ENCODE measurements at regions not wholly inside any gene's neighbourhood (a gene's known extent, or its start where the extent isn't known, plus 50 kb on each side); places are given as distances from the start of the nearest gene placed in this dataset.

- TF ChIP-seq ZNF114 (CRISPR knock-in tag; IDR thresholded peaks at IDR 0.05) (no peak), ETS1 (IDR thresholded peaks at IDR 0.05) (no peak), ZNF331 (CRISPR knock-in tag; IDR thresholded peaks at IDR 0.05; ENCODE audit: low read depth) (no peak), CREB1 (CRISPR knock-in tag; IDR thresholded peaks at IDR 0.05; ENCODE audit: low read depth) (no peak), STAT1 (IDR thresholded peaks at IDR 0.05; ENCODE audit: unreplicated experiment) (no peak), POLR2AphosphoS5 (IDR thresholded peaks at IDR 0.05; ENCODE audit: low read depth) (no peak), CTCF (conservative IDR thresholded peaks at IDR 0.05; ENCODE audit: low read depth in 2 of 2) (no peak), ZNF462 (CRISPR knock-in tag; IDR thresholded peaks at IDR 0.05) (no peak)
- ATAC-seq (no peak), DNase-seq (ENCODE audit: low spot score) (no peak)
- no peak overlapping the region for H3K4me3 ChIP-seq
- H3K27me3 Mint-ChIP-seq (ENCODE audit: insufficient read depth, low read depth, poor library complexity): peaks cover 2% of the 10 kb centered on the region
- no peaks in the 10 kb centered on the region for H3F3A ChIP-seq (replicated peaks; ENCODE audit: low read depth)
- no peak overlapping the region for H2AFZ ChIP-seq
- H3K27me3 ChIP-seq (ENCODE audit: insufficient read depth): no peaks in the 10 kb centered on the region
- H3K27ac Mint-ChIP-seq: no peak overlapping the region
- H3K4me2 ChIP-seq: no peak overlapping the region
- no peak overlapping the region for H3K27ac ChIP-seq (ENCODE audit: low read depth)
- H3K79me2 ChIP-seq (replicated peaks; ENCODE audit: insufficient read depth): no peaks in the 10 kb centered on the region
- H3K4me1 Mint-ChIP-seq: no peaks in the 10 kb centered on the region
- no peaks in the 10 kb centered on the region for H3K36me3 Mint-ChIP-seq (ENCODE audit: low read depth)
- 0 out of 2 replicates have a peak, but pooled peaks cover 3% of the 10 kb centered on the region for H3K9me2 ChIP-seq (ENCODE audit: insufficient read depth)
- H3K9me3 Mint-ChIP-seq: no peaks in the 10 kb centered on the region; the same call in 2 of the 3 replicates
- no peaks in the 10 kb centered on the region for H4K20me1 ChIP-seq (replicated peaks; ENCODE audit: insufficient read depth)
- no peaks in the 10 kb centered on the region for H3K36me3 ChIP-seq (ENCODE audit: insufficient read depth)
- no peak overlapping the region for H3K4me3 Mint-ChIP-seq
- H3K4me1 ChIP-seq (ENCODE audit: insufficient read depth): no peaks in the 10 kb centered on the region
Measured at GRCh38 chr13:80462567-80462966, 121.6 kb upstream of the SPRY2 start.
